Loucy (cell line): ENCODE measurements at regions not wholly inside any gene's neighbourhood (a gene's known extent, or its start where the extent isn't known, plus 50 kb on each side); places are given as distances from the start of the nearest gene placed in this dataset.

ENCODE experiments used
- EZH2phosphoT487 ChIP-seq: fragments of 200-600 bp; IDR thresholded peaks from 2 replicates; pipeline ENCODE4 v1.6.1; 2018; ENCODE audit warnings: antibody characterized with exemption, mild to moderate bottlenecking, moderate library complexity, borderline replicate concordance
- TF ChIP-seq, protein P1 (sequence below): fragments of 200-600 bp; sonication (generic); conservative IDR thresholded peaks from 2 replicates; pipeline ENCODE4 v1.5.1; 2014; ENCODE audit warnings: mild to moderate bottlenecking, antibody characterized with exemption, low read length

DNA sequence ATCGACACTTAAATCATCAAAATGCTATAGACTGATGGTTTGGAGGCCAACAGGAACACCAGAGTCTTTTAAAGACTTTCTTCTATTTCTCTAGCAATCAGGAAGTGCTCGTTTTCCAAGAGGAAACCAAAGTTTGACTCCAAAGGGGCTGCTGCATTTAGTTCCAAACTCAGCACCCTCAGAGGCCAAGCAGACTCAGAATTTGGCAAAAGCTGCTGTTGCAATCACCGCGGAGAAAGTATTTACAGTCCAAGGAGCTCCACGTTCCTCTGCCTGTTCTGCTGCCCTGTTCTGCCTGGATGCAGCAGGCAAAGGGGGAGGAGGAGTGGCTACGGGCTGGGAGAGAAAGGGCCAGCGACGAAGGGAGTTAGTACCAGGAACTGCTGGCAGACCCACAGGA is 325.1 kb downstream of the BCL11B start:
- TF ChIP-seq, protein P1, sequence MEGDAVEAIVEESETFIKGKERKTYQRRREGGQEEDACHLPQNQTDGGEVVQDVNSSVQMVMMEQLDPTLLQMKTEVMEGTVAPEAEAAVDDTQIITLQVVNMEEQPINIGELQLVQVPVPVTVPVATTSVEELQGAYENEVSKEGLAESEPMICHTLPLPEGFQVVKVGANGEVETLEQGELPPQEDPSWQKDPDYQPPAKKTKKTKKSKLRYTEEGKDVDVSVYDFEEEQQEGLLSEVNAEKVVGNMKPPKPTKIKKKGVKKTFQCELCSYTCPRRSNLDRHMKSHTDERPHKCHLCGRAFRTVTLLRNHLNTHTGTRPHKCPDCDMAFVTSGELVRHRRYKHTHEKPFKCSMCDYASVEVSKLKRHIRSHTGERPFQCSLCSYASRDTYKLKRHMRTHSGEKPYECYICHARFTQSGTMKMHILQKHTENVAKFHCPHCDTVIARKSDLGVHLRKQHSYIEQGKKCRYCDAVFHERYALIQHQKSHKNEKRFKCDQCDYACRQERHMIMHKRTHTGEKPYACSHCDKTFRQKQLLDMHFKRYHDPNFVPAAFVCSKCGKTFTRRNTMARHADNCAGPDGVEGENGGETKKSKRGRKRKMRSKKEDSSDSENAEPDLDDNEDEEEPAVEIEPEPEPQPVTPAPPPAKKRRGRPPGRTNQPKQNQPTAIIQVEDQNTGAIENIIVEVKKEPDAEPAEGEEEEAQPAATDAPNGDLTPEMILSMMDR: no peak
- TF ChIP-seq EZH2phosphoT487: no peak
